ENCODE measurements at regions not wholly inside any gene's neighbourhood (a gene's known extent, or its start where the extent isn't known, plus 50 kb on each side); places are given as distances from the start of the nearest gene placed in this dataset.
A peak's percentile ranks its signal among the peaks of the same experiment; 100 is the strongest.

GRCh38 chr1:164440232-164440631 is 118.8 kb upstream of the PBX1 start:
- DNase-seq, result peak in 3 of 5 donors; percentile 11 to 28 (median 24)
- intact Hi-C loops (cut with DNase I), result no loop called here
- Histone ChIP-seq H3K4me1 (ENCODE audit: insufficient read depth) (no peaks in the 10 kb centered on the region), H3K36me3 (no peaks in the 10 kb centered on the region), H3K4me3 (no peak overlapping the region), H3K27ac (no peak overlapping the region), H3K9me3 (no peaks in the 10 kb centered on the region), H3K27me3 (no peaks in the 10 kb centered on the region)
- TF ChIP-seq EP300 (IDR thresholded peaks at IDR 0.05) (no peak), POLR2A (IDR thresholded peaks at IDR 0.05) (no peak), CTCF (IDR thresholded peaks at IDR 0.05) (peak in 1 of 3 donors; percentile 27)
- whole genome bisulfite sequencing, 3 donors, result 41 to 45% (median 43%) methylated on average over 1 of the region's 1 CpG

- intact Hi-C loops (cut with DNase I), result no loop called here
These were observed 115.8 kb upstream of the PBX1 start for GRCh38 chr1:164443166-164443565.

GRCh38 chr1:164443836-164444235 is 115.1 kb upstream of the PBX1 start:
- no peaks in the 10 kb centered on the region for H3K36me3 ChIP-seq
- no peaks in the 10 kb centered on the region for H3K27me3 ChIP-seq
- H3K4me3 ChIP-seq, result no peak overlapping the region
- 60 to 74% (median 74%) methylated on average over 1 of the region's 1 CpG for WGBS, 3 donors
- TF ChIP-seq POLR2A (IDR thresholded peaks at IDR 0.05), result no peak
- no peak for TF ChIP-seq CTCF (IDR thresholded peaks at IDR 0.05)
- no peak for TF ChIP-seq EP300 (IDR thresholded peaks at IDR 0.05)
- H3K9me3 ChIP-seq, result no peaks in the 10 kb centered on the region
- no peak for DNase-seq
- intact Hi-C loops (cut with DNase I), result no loop called here
- H3K4me1 ChIP-seq (ENCODE audit: insufficient read depth), result no peaks in the 10 kb centered on the region
- no peak overlapping the region for H3K27ac ChIP-seq

More at GRCh38 chr1:164443166-164443565, 115.8 kb upstream of the PBX1 start:
- Histone ChIP-seq H3K27me3 (no peaks in the 10 kb centered on the region), H3K27ac (no peak overlapping the region), H3K4me1 (ENCODE audit: insufficient read depth) (no peaks in the 10 kb centered on the region), H3K9me3 (no peaks in the 10 kb centered on the region), H3K4me3 (no peak overlapping the region), H3K36me3 (no peaks in the 10 kb centered on the region)
- DNase-seq, result no peak
- whole genome bisulfite sequencing, 3 donors, result 94 to 100% (median 98%) methylated on average over 1 of the region's 1 CpG
- no peak for TF ChIP-seq POLR2A (IDR thresholded peaks at IDR 0.05)
- TF ChIP-seq CTCF (IDR thresholded peaks at IDR 0.05), result no peak
- no peak for TF ChIP-seq EP300 (IDR thresholded peaks at IDR 0.05)

GRCh38 chr1:164446020-164446419 is 113.0 kb upstream of the PBX1 start:
- no peak overlapping the region for H3K4me3 ChIP-seq
- intact Hi-C loops (cut with DNase I), result no loop called here
- no peaks in the 10 kb centered on the region for H3K4me1 ChIP-seq (ENCODE audit: insufficient read depth)
- DNase-seq, result no peak
- H3K9me3 ChIP-seq, result no peaks in the 10 kb centered on the region
- no peak overlapping the region for H3K27ac ChIP-seq
- 92 to 94% (median 93%) methylated on average over 6 of the region's 6 CpGs for WGBS, 3 donors
- H3K36me3 ChIP-seq, result no peaks in the 10 kb centered on the region
- H3K27me3 ChIP-seq, result no peaks in the 10 kb centered on the region
- TF ChIP-seq CTCF (IDR thresholded peaks at IDR 0.05) (no peak), POLR2A (IDR thresholded peaks at IDR 0.05) (no peak), EP300 (IDR thresholded peaks at IDR 0.05) (no peak)
